GM12878 (cell line): ENCODE measurements at regions not wholly inside any gene's neighbourhood (a gene's known extent, or its start where the extent isn't known, plus 50 kb on each side); places are given as distances from the start of the nearest gene placed in this dataset.

Experiments used
- ATAC-seq: fragments of 200-7000 bp; cut with Tn5 transposase; 3 replicates; pipeline ENCODE4 v1.9.1; 2020; ENCODE audit warnings: mild to moderate bottlenecking, moderate library complexity
- BruUV-seq: library from RNA; stranded (reverse); fragments of 400-500 nt; replicated peaks from 2 replicates; lab custom pipeline; 2021; lab: Mats Ljungman, UMichigan
- CTCF ChIA-PET: fragments of 300-600 bp; sonication (Branson Sonifier 250); formaldehyde crosslinking; extraction: SDS; loops from one replicate; lab custom pipeline; 2021; ENCODE audit warnings: inconsistent platforms; lab: Yijun Ruan, JAX
- POLR2A ChIA-PET: fragments of 350-600 bp; formaldehyde crosslinking; extraction: SDS; loops from one replicate; lab custom pipeline; 2021; ENCODE audit warnings: inconsistent platforms; lab: Charles Lee
- RAD21 ChIA-PET: fragments of 300-600 bp; sonication (Branson Sonifier 250); formaldehyde crosslinking; loops from one replicate; lab custom pipeline; 2023; ENCODE audit warnings: antibody characterized with exemption; ENCODE audit not compliant: unreplicated experiment; lab: Charles Lee
- SMC1A ChIA-PET: fragments of 300-600 bp; sonication (Branson Sonifier 250); formaldehyde crosslinking; loops from one replicate; lab custom pipeline; 2023; ENCODE audit not compliant: unreplicated experiment, uncharacterized antibody; lab: Charles Lee
- DNase-seq: peaks from one replicate; pipeline ENCODE4 v3.0.0-alpha.2; 2011; ENCODE audit warnings: low read depth, low spot score
- FAIRE-seq: peaks from 3 replicates; lab custom pipeline; 2011; peaks lifted over from hg19 to GRCh38; lab: Jason Lieb, UNC
- H2AFZ ChIP-seq: 2 replicates; pipeline ENCODE4 v1.6.0; 2011; ENCODE audit warnings: low read depth, low read length, control low read depth; ENCODE audit not compliant: control insufficient read depth
- H3K27ac ChIP-seq: 2 replicates; pipeline ENCODE4 v1.5.1; 2011; ENCODE audit warnings: control low read depth; ENCODE audit not compliant: control insufficient read depth, insufficient read depth
- H3K27me3 ChIP-seq, 2 experiments: replicated peaks in 1 of 2; 2 replicates each; pipeline versions ENCODE4 v1.6.0 to v1.6.1; 2011; ENCODE audit warnings: low read length in 1 of 2; ENCODE audit not compliant: control insufficient read depth in 2 of 2, insufficient read depth in 2 of 2
- H3K36me3 ChIP-seq, 2 experiments: 2 replicates each; pipeline ENCODE4 v1.5.1; 2011; ENCODE audit warnings: low read length in 1 of 2; ENCODE audit not compliant: control insufficient read depth in 2 of 2, insufficient read depth in 2 of 2
- H3K4me1 ChIP-seq: 2 replicates; pipeline ENCODE4 v1.6.1; 2011; ENCODE audit warnings: mild to moderate bottlenecking, low read length, moderate library complexity, mixed read lengths; ENCODE audit not compliant: control insufficient read depth, insufficient read depth
- H3K4me2 ChIP-seq: 2 replicates; pipeline ENCODE4 v1.6.0; 2011; ENCODE audit warnings: control low read depth; ENCODE audit not compliant: control insufficient read depth, insufficient read depth
- H3K4me3 ChIP-seq: fragments of 200-600 bp; sonication (generic); 2 replicates; pipeline ENCODE4 v1.5.1; 2016
- H3K79me2 ChIP-seq: 2 replicates; pipeline ENCODE4 v1.6.0; 2011; ENCODE audit warnings: low read length; ENCODE audit not compliant: control insufficient read depth, insufficient read depth
- H3K9ac ChIP-seq: 2 replicates; pipeline ENCODE4 v1.8.0; 2011; ENCODE audit warnings: low read length, control low read depth, mixed read lengths; ENCODE audit not compliant: control insufficient read depth, insufficient read depth
- H3K9me3 ChIP-seq: replicated peaks from 3 replicates; pipeline ENCODE4 v1.5.1; 2011; ENCODE audit warnings: mild to moderate bottlenecking, low read length; ENCODE audit not compliant: control insufficient read depth, insufficient read depth
- H4K20me1 ChIP-seq: 2 replicates; pipeline ENCODE4 v1.6.0; 2011; ENCODE audit not compliant: control insufficient read depth, insufficient read depth
- FOXK2 ChIP-seq: fragments of 450-650 bp; IDR thresholded peaks from 2 replicates; pipeline ENCODE4 v1.6.1; 2017; ENCODE audit warnings: mild to moderate bottlenecking, moderate library complexity
- HCFC1 ChIP-seq: fragments of 150-350 bp; IDR thresholded peaks from 2 replicates; pipeline ENCODE4 v1.6.1; 2014; ENCODE audit warnings: low read length
- POLR2A ChIP-seq: IDR thresholded peaks from 2 replicates; pipeline ENCODE4 v1.6.1; 2011; ENCODE audit warnings: low read depth, mild to moderate bottlenecking, low read length
- SMARCA5 ChIP-seq: fragments of 450-650 bp; IDR thresholded peaks from 2 replicates; pipeline ENCODE4 v1.6.1; 2017; ENCODE audit warnings: mild to moderate bottlenecking
- SRF ChIP-seq, 2 experiments: IDR thresholded peaks; 2 replicates each; pipeline ENCODE4 v1.6.1; 2011; ENCODE audit warnings: low read depth in 2 of 2, low read length in 2 of 2, mild to moderate bottlenecking in 1 of 2, moderate library complexity in 1 of 2
- WGBS: methylation state at CpG from one replicate; pipeline ENCODE4 v1.1.6; 2016; ENCODE audit warnings: low lambda C conversion rate; ENCODE audit not compliant: insufficient replicate concordance, insufficient coverage; ENCODE audit errors: missing lambda C conversion rate; 5-methylcytosine and 5-hydroxymethylcytosine counted together
- in situ Hi-C: fragments of 300-500 bp; cut with MboI; formaldehyde crosslinking; loops from 9 replicates; pipeline ENCODE4 v1.14.3; 2018; ENCODE audit warnings: mixed read lengths
- intact Hi-C: fragments of 100-400 bp; cut with micrococcal nuclease; formaldehyde crosslinking; loops from one replicate; pipeline ENCODE4 v1.14.2; 2022; ENCODE audit not compliant: unreplicated experiment
- TF ChIP-seq, protein P1 (sequence below): fragments of 450-650 bp; IDR thresholded peaks from 2 replicates; pipeline ENCODE4 v1.6.1; 2018; ENCODE audit warnings: mild to moderate bottlenecking, low read depth, moderate library complexity; ENCODE audit not compliant: partially characterized antibody
- TF ChIP-seq, protein P2 (sequence below): fragments of 450-650 bp; IDR thresholded peaks from 2 replicates; pipeline ENCODE4 v1.6.1; 2017; ENCODE audit warnings: borderline replicate concordance
- TF ChIP-seq, protein P3 (sequence below): fragments of 450-650 bp; IDR thresholded peaks from 2 replicates; pipeline ENCODE4 v1.6.1; 2017; ENCODE audit warnings: mild to moderate bottlenecking, moderate library complexity

DNA sequence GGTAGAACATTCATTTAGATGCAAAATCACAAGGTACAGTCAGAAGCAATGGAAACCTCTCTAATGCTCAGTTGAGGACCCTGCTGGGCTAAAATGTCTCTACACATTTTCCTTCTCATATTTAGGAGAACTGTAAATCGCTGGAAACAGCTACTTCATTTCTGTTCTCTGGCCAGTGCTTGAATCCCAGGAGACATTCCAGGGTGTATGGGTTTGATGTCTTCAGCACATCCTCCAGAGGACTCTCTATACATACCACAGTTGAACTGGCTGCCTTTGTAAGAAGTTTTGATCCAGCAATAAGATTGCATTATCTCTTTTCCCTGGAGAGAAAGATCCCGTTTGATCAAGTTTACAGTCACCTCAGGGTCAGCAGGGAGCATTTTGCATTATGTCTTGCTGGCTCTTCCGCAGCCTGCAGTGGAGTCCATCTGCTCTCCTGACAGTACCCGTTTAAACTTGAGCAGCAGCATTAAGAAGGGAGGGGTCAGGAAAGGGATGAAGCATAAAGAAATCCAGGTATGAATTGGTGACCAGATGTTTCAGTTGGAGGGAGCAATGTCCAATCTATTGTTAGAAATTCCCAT is 676.0 kb downstream of the EPHA3 start:
- SMC1A ChIA-PET, result no interaction called here
- CTCF ChIA-PET, result no interaction called here
- BruUV-seq, result no TSS peak

More for the DNA sequence above, 676.0 kb downstream of the EPHA3 start:
- H3K4me2 ChIP-seq, result no peak overlapping the region
- no peaks in the 10 kb centered on the region for H3K79me2 ChIP-seq
- no peaks in the 10 kb centered on the region for H4K20me1 ChIP-seq
- ATAC-seq (no peak), FAIRE-seq (no peak)
- H3K9ac ChIP-seq, result no peak overlapping the region
- no peaks in the 10 kb centered on the region for H3K4me1 ChIP-seq
- no peaks in the 10 kb centered on the region for H3K27me3 ChIP-seq
- WGBS, result 7% methylated on average over 4 of the region's 4 CpGs
- TF ChIP-seq, protein P1, sequence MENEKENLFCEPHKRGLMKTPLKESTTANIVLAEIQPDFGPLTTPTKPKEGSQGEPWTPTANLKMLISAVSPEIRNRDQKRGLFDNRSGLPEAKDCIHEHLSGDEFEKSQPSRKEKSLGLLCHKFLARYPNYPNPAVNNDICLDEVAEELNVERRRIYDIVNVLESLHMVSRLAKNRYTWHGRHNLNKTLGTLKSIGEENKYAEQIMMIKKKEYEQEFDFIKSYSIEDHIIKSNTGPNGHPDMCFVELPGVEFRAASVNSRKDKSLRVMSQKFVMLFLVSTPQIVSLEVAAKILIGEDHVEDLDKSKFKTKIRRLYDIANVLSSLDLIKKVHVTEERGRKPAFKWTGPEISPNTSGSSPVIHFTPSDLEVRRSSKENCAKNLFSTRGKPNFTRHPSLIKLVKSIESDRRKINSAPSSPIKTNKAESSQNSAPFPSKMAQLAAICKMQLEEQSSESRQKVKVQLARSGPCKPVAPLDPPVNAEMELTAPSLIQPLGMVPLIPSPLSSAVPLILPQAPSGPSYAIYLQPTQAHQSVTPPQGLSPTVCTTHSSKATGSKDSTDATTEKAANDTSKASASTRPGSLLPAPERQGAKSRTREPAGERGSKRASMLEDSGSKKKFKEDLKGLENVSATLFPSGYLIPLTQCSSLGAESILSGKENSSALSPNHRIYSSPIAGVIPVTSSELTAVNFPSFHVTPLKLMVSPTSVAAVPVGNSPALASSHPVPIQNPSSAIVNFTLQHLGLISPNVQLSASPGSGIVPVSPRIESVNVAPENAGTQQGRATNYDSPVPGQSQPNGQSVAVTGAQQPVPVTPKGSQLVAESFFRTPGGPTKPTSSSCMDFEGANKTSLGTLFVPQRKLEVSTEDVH, result no peak
- TF ChIP-seq SMARCA5 (no peak), SRF (IDR thresholded peaks at IDR 0.05; ENCODE audit: low read depth in 2 of 2, low read length in 2 of 2) (no peak), FOXK2 (no peak), HCFC1 (no peak), POLR2A (no peak)
- TF ChIP-seq, protein P2, sequence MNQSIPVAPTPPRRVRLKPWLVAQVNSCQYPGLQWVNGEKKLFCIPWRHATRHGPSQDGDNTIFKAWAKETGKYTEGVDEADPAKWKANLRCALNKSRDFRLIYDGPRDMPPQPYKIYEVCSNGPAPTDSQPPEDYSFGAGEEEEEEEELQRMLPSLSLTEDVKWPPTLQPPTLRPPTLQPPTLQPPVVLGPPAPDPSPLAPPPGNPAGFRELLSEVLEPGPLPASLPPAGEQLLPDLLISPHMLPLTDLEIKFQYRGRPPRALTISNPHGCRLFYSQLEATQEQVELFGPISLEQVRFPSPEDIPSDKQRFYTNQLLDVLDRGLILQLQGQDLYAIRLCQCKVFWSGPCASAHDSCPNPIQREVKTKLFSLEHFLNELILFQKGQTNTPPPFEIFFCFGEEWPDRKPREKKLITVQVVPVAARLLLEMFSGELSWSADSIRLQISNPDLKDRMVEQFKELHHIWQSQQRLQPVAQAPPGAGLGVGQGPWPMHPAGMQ, result no peak
- TF ChIP-seq, protein P3, sequence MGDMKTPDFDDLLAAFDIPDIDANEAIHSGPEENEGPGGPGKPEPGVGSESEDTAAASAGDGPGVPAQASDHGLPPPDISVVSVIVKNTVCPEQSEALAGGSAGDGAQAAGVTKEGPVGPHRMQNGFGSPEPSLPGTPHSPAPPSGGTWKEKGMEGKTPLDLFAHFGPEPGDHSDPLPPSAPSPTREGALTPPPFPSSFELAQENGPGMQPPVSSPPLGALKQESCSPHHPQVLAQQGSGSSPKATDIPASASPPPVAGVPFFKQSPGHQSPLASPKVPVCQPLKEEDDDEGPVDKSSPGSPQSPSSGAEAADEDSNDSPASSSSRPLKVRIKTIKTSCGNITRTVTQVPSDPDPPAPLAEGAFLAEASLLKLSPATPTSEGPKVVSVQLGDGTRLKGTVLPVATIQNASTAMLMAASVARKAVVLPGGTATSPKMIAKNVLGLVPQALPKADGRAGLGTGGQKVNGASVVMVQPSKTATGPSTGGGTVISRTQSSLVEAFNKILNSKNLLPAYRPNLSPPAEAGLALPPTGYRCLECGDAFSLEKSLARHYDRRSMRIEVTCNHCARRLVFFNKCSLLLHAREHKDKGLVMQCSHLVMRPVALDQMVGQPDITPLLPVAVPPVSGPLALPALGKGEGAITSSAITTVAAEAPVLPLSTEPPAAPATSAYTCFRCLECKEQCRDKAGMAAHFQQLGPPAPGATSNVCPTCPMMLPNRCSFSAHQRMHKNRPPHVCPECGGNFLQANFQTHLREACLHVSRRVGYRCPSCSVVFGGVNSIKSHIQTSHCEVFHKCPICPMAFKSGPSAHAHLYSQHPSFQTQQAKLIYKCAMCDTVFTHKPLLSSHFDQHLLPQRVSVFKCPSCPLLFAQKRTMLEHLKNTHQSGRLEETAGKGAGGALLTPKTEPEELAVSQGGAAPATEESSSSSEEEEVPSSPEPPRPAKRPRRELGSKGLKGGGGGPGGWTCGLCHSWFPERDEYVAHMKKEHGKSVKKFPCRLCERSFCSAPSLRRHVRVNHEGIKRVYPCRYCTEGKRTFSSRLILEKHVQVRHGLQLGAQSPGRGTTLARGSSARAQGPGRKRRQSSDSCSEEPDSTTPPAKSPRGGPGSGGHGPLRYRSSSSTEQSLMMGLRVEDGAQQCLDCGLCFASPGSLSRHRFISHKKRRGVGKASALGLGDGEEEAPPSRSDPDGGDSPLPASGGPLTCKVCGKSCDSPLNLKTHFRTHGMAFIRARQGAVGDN, result no peak
- TF ChIP-seq, all 136 proteins: peak for 0
- no peak overlapping the region for H3K4me3 ChIP-seq
- no peak for DNase-seq
- in situ Hi-C loops, result no loop called here
- ChIA-PET POLR2A (no interaction called here), RAD21 (no interaction called here)
- H3K36me3 ChIP-seq, result no peaks in the 10 kb centered on the region
- H2AFZ ChIP-seq, result no peak overlapping the region
- intact Hi-C loops, result no loop called here
- H3K9me3 ChIP-seq, result no peaks in the 10 kb centered on the region
- H3K27ac ChIP-seq, result no peak overlapping the region
